ENCODE measurements at regions not wholly inside any gene's neighbourhood (a gene's known extent, or its start where the extent isn't known, plus 50 kb on each side); places are given as distances from the start of the nearest gene placed in this dataset.
A peak's percentile ranks its signal among the peaks of the same experiment; 100 is the strongest.

DNA sequence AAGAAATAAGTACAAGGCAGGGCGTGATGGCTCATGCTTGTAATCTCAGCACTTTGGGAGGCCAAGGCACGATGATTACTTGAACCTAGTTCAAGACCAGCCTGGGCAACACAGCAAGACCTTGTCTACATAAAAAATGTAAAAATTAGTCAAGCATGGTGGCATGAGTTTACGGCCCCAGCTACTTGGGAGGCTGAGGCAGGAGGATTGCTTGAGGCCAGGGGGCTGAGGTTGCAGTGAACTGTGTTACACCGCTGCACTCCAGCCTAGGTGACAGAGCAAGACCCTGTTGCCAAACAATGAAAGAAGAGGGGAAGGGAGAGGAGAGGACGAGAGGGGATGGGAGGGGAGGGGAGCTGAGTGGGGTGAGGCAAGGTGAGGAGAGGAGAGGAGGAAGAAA, 152.7 kb upstream of the PRICKLE2 start:
- no peak for TF ChIP-seq CTCF (IDR thresholded peaks at IDR 0.05)
- DNase-seq: no peak
- intact Hi-C loops (cut with DNase I, micrococcal nuclease): no loop called here
- H3K9me3 ChIP-seq: peaks cover 4% of the 10 kb centered on the region
- no peak overlapping the region for H3K4me3 ChIP-seq
- H3K36me3 ChIP-seq (ENCODE audit: low read depth): no peaks in the 10 kb centered on the region
- ATAC-seq: no peak
- H3K4me1 ChIP-seq (ENCODE audit: low read depth): no peaks in the 10 kb centered on the region

GRCh38 chr3:64375737-64376136, 150.5 kb upstream of the PRICKLE2 start:
- Histone ChIP-seq H3K9me3 (peaks cover 4% of the 10 kb centered on the region), H3K4me1 (ENCODE audit: low read depth) (no peaks in the 10 kb centered on the region), H3K36me3 (ENCODE audit: low read depth) (no peaks in the 10 kb centered on the region), H3K4me3 (no peak overlapping the region)
- intact Hi-C loops (cut with DNase I, micrococcal nuclease): no loop called here
- no peak for TF ChIP-seq CTCF (IDR thresholded peaks at IDR 0.05)
- no peak for ATAC-seq
- no peak for DNase-seq

DNA sequence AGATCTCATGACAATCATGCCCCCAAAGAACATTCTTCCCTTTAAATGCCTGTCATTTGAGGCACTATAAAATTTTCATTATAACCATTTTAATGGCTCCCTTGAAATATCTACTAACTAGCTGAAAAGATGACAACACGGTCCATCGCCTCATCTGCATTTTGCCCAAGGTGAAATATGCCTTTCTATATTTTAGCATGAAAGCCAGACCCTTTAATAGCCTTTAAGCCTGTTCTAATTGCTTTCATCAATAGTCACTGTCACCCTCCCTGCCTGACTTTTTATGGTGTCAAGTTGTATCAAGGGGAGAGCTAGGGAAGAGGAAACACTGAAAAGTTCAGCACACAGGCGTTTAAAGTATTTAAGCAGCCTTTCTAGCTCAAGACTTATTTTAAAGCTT, 144.1 kb upstream of the PRICKLE2 start:
- no peaks in the 10 kb centered on the region for H3K9me3 ChIP-seq
- ATAC-seq: no peak

GRCh38 chr3:64368257-64369020, 143.2 kb upstream of the PRICKLE2 start:
- DNase-seq (no peak), ATAC-seq (peak; percentile 44)
- no peaks in the 10 kb centered on the region for H3K36me3 ChIP-seq (ENCODE audit: low read depth)
- no peaks in the 10 kb centered on the region for H3K4me1 ChIP-seq (ENCODE audit: low read depth)
- no peaks in the 10 kb centered on the region for H3K9me3 ChIP-seq
- no peak overlapping the region for H3K4me3 ChIP-seq
- intact Hi-C loops (cut with DNase I, micrococcal nuclease): no loop called here
- no peak for TF ChIP-seq CTCF (IDR thresholded peaks at IDR 0.05)

More for the DNA sequence above, 144.1 kb upstream of the PRICKLE2 start:
- no peak overlapping the region for H3K4me3 ChIP-seq
- no peak for DNase-seq
- no peak for TF ChIP-seq CTCF (IDR thresholded peaks at IDR 0.05)
- intact Hi-C loops (cut with DNase I, micrococcal nuclease): no loop called here
- H3K36me3 ChIP-seq (ENCODE audit: low read depth): no peaks in the 10 kb centered on the region
- H3K4me1 ChIP-seq (ENCODE audit: low read depth): no peaks in the 10 kb centered on the region

DNA sequence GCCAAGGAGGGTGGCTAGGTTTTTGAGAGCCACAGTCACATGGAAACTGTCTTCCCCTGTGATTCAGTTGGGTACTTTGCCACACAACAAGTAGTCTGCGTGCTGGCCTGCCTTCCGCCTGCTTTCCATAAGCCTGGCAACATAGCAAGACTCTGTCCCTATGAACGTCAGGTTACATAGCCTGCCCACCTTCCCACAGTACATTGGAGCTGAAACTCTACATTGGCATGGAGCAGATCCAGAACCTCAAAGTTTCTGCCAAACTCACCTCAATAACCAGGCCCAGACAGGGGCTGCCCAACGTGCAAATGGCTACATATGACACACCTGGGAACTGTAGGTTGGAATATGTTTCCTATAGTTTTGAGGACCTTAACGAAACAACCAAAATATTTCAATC, 140.6 kb upstream of the PRICKLE2 start:
- intact Hi-C loops (cut with DNase I, micrococcal nuclease): no loop called here
- DNase-seq (no peak), ATAC-seq (no peak)
- no peak for TF ChIP-seq CTCF (IDR thresholded peaks at IDR 0.05)
- Histone ChIP-seq H3K9me3 (no peaks in the 10 kb centered on the region), H3K36me3 (ENCODE audit: low read depth) (no peaks in the 10 kb centered on the region), H3K4me1 (ENCODE audit: low read depth) (no peaks in the 10 kb centered on the region), H3K4me3 (no peak overlapping the region)

DNA sequence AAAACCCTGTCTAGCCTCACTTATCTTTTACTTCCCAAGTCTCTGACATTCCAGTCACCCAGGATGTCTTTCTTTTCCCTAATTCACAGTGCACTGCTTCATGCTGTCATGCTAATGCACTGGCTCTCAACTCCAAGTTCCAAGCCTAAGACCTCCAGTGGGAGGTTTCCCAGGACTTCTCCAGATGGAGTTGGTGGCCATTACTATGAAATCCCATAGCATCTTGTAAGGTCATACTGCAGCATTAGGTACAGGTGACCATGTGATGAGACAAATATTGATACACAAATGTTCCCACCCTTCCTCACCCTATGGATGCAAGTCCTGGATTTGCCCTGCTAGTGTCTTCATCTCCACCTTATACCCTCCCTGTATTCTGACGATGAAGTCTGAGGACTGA, 138.6 kb upstream of the PRICKLE2 start:
- ATAC-seq (no peak), DNase-seq (no peak)
- Histone ChIP-seq H3K4me1 (ENCODE audit: low read depth) (no peaks in the 10 kb centered on the region), H3K36me3 (ENCODE audit: low read depth) (no peaks in the 10 kb centered on the region), H3K4me3 (no peak overlapping the region), H3K9me3 (no peaks in the 10 kb centered on the region)
- intact Hi-C loops (cut with DNase I, micrococcal nuclease): no loop called here
- no peak for TF ChIP-seq CTCF (IDR thresholded peaks at IDR 0.05)

Measured in mucosa of descending colon (tissue), 3 donors.